ENCODE measurements at regions not wholly inside any gene's neighbourhood (a gene's known extent, or its start where the extent isn't known, plus 50 kb on each side); places are given as distances from the start of the nearest gene placed in this dataset.

GRCh38 chr12:98173773-98174427 is 341.5 kb upstream of the TMPO start:
- no peaks in the 10 kb centered on the region for H4K20me1 ChIP-seq (ENCODE audit: insufficient read depth, low read length)
- H3K9me3 ChIP-seq (replicated peaks; ENCODE audit: insufficient read depth, low read length) = no peaks in the 10 kb centered on the region
- no peak overlapping the region for H2AFZ ChIP-seq (ENCODE audit: low read length)
- DNase-seq = no peak
- H3K9me2 ChIP-seq (replicated peaks; ENCODE audit: insufficient read depth, low read length) = no peaks in the 10 kb centered on the region
- H3F3A ChIP-seq (ENCODE audit: insufficient read depth, low read length) = no peaks in the 10 kb centered on the region
- H3K79me2 ChIP-seq (ENCODE audit: low read length) = no peaks in the 10 kb centered on the region
- no peak overlapping the region for H3K4me3 ChIP-seq (ENCODE audit: low read length)
- no peaks in the 10 kb centered on the region for H3K27me3 ChIP-seq (replicated peaks; ENCODE audit: insufficient read depth, low read length)
- TF ChIP-seq, protein P1, sequence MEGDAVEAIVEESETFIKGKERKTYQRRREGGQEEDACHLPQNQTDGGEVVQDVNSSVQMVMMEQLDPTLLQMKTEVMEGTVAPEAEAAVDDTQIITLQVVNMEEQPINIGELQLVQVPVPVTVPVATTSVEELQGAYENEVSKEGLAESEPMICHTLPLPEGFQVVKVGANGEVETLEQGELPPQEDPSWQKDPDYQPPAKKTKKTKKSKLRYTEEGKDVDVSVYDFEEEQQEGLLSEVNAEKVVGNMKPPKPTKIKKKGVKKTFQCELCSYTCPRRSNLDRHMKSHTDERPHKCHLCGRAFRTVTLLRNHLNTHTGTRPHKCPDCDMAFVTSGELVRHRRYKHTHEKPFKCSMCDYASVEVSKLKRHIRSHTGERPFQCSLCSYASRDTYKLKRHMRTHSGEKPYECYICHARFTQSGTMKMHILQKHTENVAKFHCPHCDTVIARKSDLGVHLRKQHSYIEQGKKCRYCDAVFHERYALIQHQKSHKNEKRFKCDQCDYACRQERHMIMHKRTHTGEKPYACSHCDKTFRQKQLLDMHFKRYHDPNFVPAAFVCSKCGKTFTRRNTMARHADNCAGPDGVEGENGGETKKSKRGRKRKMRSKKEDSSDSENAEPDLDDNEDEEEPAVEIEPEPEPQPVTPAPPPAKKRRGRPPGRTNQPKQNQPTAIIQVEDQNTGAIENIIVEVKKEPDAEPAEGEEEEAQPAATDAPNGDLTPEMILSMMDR (IDR thresholded peaks at IDR 0.05; ENCODE audit: low read length) = no peak
- TF ChIP-seq EZH2phosphoT487 (IDR thresholded peaks at IDR 0.05; ENCODE audit: low read length) (no peak), EZH2 (optimal IDR thresholded peaks at IDR 0.05; ENCODE audit: low read depth, low read length) (no peak)
- no peaks in the 10 kb centered on the region for H3K36me3 ChIP-seq (replicated peaks; ENCODE audit: insufficient read depth, low read length)
- no peak overlapping the region for H3K9ac ChIP-seq (ENCODE audit: low read length)
- no peaks in the 10 kb centered on the region for H3K4me1 ChIP-seq (ENCODE audit: low read length)
- H3K27ac ChIP-seq (ENCODE audit: low read length) = no peak overlapping the region
- no peak overlapping the region for H3K4me2 ChIP-seq (ENCODE audit: low read depth, low read length)

GRCh38 chr12:98174428-98174809 is 341.0 kb upstream of the TMPO start:
- Histone ChIP-seq H3K9me2 (replicated peaks; ENCODE audit: insufficient read depth, low read length) (no peaks in the 10 kb centered on the region), H3K79me2 (ENCODE audit: low read length) (no peaks in the 10 kb centered on the region), H3K4me1 (ENCODE audit: low read length) (no peaks in the 10 kb centered on the region), H3K4me2 (ENCODE audit: low read depth, low read length) (no peak overlapping the region), H3F3A (ENCODE audit: insufficient read depth, low read length) (no peaks in the 10 kb centered on the region), H3K9ac (ENCODE audit: low read length) (no peak overlapping the region), H3K27me3 (replicated peaks; ENCODE audit: insufficient read depth, low read length) (no peaks in the 10 kb centered on the region), H3K4me3 (ENCODE audit: low read length) (no peak overlapping the region), H2AFZ (ENCODE audit: low read length) (no peak overlapping the region), H3K27ac (ENCODE audit: low read length) (no peak overlapping the region), H4K20me1 (ENCODE audit: insufficient read depth, low read length) (no peaks in the 10 kb centered on the region), H3K36me3 (replicated peaks; ENCODE audit: insufficient read depth, low read length) (no peaks in the 10 kb centered on the region), H3K9me3 (replicated peaks; ENCODE audit: insufficient read depth, low read length) (no peaks in the 10 kb centered on the region)
- TF ChIP-seq EZH2phosphoT487 (IDR thresholded peaks at IDR 0.05; ENCODE audit: low read length) = no peak
- no peak for TF ChIP-seq EZH2 (optimal IDR thresholded peaks at IDR 0.05; ENCODE audit: low read depth, low read length)
- TF ChIP-seq, protein P1 (IDR thresholded peaks at IDR 0.05; ENCODE audit: low read length) = no peak
- DNase-seq = no peak

GRCh38 chr12:98178126-98178525 is 337.3 kb upstream of the TMPO start:
- TF ChIP-seq EZH2phosphoT487 (IDR thresholded peaks at IDR 0.05; ENCODE audit: low read length) (no peak), EZH2 (optimal IDR thresholded peaks at IDR 0.05; ENCODE audit: low read depth, low read length) (no peak)
- TF ChIP-seq, protein P1 (IDR thresholded peaks at IDR 0.05; ENCODE audit: low read length) = no peak
- Histone ChIP-seq H3K4me3 (ENCODE audit: low read length) (no peak overlapping the region), H3K27me3 (replicated peaks; ENCODE audit: insufficient read depth, low read length) (no peaks in the 10 kb centered on the region), H4K20me1 (ENCODE audit: insufficient read depth, low read length) (no peaks in the 10 kb centered on the region), H3K27ac (ENCODE audit: low read length) (no peak overlapping the region), H3K4me1 (ENCODE audit: low read length) (no peaks in the 10 kb centered on the region), H3F3A (ENCODE audit: insufficient read depth, low read length) (no peaks in the 10 kb centered on the region), H3K9me2 (replicated peaks; ENCODE audit: insufficient read depth, low read length) (no peaks in the 10 kb centered on the region), H2AFZ (ENCODE audit: low read length) (no peak overlapping the region), H3K9me3 (replicated peaks; ENCODE audit: insufficient read depth, low read length) (no peaks in the 10 kb centered on the region), H3K4me2 (ENCODE audit: low read depth, low read length) (no peak overlapping the region), H3K36me3 (replicated peaks; ENCODE audit: insufficient read depth, low read length) (no peaks in the 10 kb centered on the region), H3K9ac (ENCODE audit: low read length) (no peak overlapping the region), H3K79me2 (ENCODE audit: low read length) (no peaks in the 10 kb centered on the region)
- DNase-seq = no peak
